NCI-H2227 (cell line): ENCODE measurements at regions not wholly inside any gene's neighbourhood (a gene's known extent, or its start where the extent isn't known, plus 50 kb on each side); places are given as distances from the start of the nearest gene placed in this dataset.

ENCODE experiments used
- DNase-seq: peaks from one replicate; lab custom pipeline; 2025; ENCODE audit not compliant: unreplicated experiment; lab: John Stamatoyannopoulos, UW

GRCh38 chr6:8731874-8732273 lies 296.5 kb upstream of the SLC35B3 start:
- no peak for DNase-seq

- no peak for DNase-seq
Measured at GRCh38 chr6:8710668-8711431, 275.5 kb upstream of the SLC35B3 start.

- DNase-seq = peak; percentile 70
Measured at GRCh38 chr6:8707956-8708772, 272.8 kb upstream of the SLC35B3 start.

GRCh38 chr6:8707369-8707768 lies 272.0 kb upstream of the SLC35B3 start:
- DNase-seq = no peak

- peak; percentile 51 for DNase-seq
Measured at GRCh38 chr6:8705435-8706020, 270.2 kb upstream of the SLC35B3 start.

GRCh38 chr6:8703059-8703458 lies 267.7 kb upstream of the SLC35B3 start:
- DNase-seq = no peak

- DNase-seq = no peak
Measured at GRCh38 chr6:8688821-8689220, 253.5 kb upstream of the SLC35B3 start.

GRCh38 chr6:8686077-8686476 lies 250.7 kb upstream of the SLC35B3 start:
- no peak for DNase-seq

- DNase-seq = no peak
Measured at GRCh38 chr6:8683204-8683603, 247.9 kb upstream of the SLC35B3 start.

- no peak for DNase-seq
Measured at GRCh38 chr6:8679823-8680222, 244.5 kb upstream of the SLC35B3 start.

GRCh38 chr6:8678466-8678865 lies 243.1 kb upstream of the SLC35B3 start:
- no peak for DNase-seq

- no peak for DNase-seq
Measured at GRCh38 chr6:8674126-8674525, 238.8 kb upstream of the SLC35B3 start.

- DNase-seq = no peak
Measured at GRCh38 chr6:8672882-8673281, 237.5 kb upstream of the SLC35B3 start.

GRCh38 chr6:8670792-8671191 lies 235.4 kb upstream of the SLC35B3 start:
- no peak for DNase-seq

GRCh38 chr6:8664700-8665099 lies 229.4 kb upstream of the SLC35B3 start:
- no peak for DNase-seq

- no peak for DNase-seq
Measured at GRCh38 chr6:8664070-8664469, 228.7 kb upstream of the SLC35B3 start.

GRCh38 chr6:8659404-8660189 lies 224.3 kb upstream of the SLC35B3 start:
- DNase-seq = no peak

- DNase-seq = peak; percentile 33
Measured at GRCh38 chr6:8658416-8658815, 223.1 kb upstream of the SLC35B3 start.

- DNase-seq = no peak
Measured at GRCh38 chr6:8657522-8657921, 222.2 kb upstream of the SLC35B3 start.

- DNase-seq = no peak
Measured at GRCh38 chr6:8655670-8656454, 220.5 kb upstream of the SLC35B3 start.
